ENCODE measurements at regions not wholly inside any gene's neighbourhood (a gene's known extent, or its start where the extent isn't known, plus 50 kb on each side); places are given as distances from the start of the nearest gene placed in this dataset.

GRCh38 chr18:56119681-56120080, 518.7 kb downstream of the TXNL1 start:
- Histone ChIP-seq H3K79me2 (ENCODE audit: insufficient read depth, low read length) (no peaks in the 10 kb centered on the region), H3K9ac (ENCODE audit: insufficient read depth, low read length, poor library complexity, severe bottlenecking) (no peak overlapping the region), H4K20me1 (ENCODE audit: insufficient read depth, low read length) (no peaks in the 10 kb centered on the region), H3K4me1 (ENCODE audit: control insufficient read depth in 1 of 2, insufficient read depth in 2 of 2, low read length in 2 of 2) (peaks cover 5 to 7% of the 10 kb centered on the region in 2 donors), H3K27me3 (ENCODE audit: control insufficient read depth in 2 of 2, insufficient read depth in 2 of 2, low read length in 2 of 2) (no peaks in the 10 kb centered on the region), H3K36me3 (replicated peaks in 1 of 2; ENCODE audit: control insufficient read depth in 1 of 2, insufficient read depth in 2 of 2, low read length in 2 of 2) (no peaks in the 10 kb centered on the region), H2AFZ (ENCODE audit: insufficient read depth, low read depth, low read length, poor library complexity, severe bottlenecking) (no peak overlapping the region), H3K9me3 (replicated peaks in 1 of 2; ENCODE audit: control insufficient read depth in 1 of 2, insufficient read depth in 1 of 2, low read length in 2 of 2) (no peaks in the 10 kb centered on the region), H3K4me3 (replicated peaks in 1 of 3; ENCODE audit: low read depth in 2 of 3, low read length in 3 of 3) (no peak overlapping the region), H3K4me2 (replicated peaks; ENCODE audit: extremely low read depth, low read length, poor library complexity, severe bottlenecking) (no peak overlapping the region), H3K27ac (ENCODE audit: low read depth in 1 of 2, low read length in 2 of 2) (no peak overlapping the region)
- TF ChIP-seq CTCF (IDR thresholded peaks at IDR 0.05): no peak
- no peaks in the 10 kb centered on the region for H3K36me3 Mint-ChIP-seq
- H3K4me3 Mint-ChIP-seq: no peak overlapping the region
- H3K27ac Mint-ChIP-seq: no peak overlapping the region
- intact Hi-C loops (cut with micrococcal nuclease): no loop called here
- H3K9me3 Mint-ChIP-seq: peaks cover 0 to 2% (median 0%) of the 10 kb centered on the region in 7 donors
- H3K4me1 Mint-ChIP-seq: peaks cover 8% of the 10 kb centered on the region
- H3K27me3 Mint-ChIP-seq (ENCODE audit: low read depth in 3 of 3): peaks cover 0 to 2% (median 1%) of the 10 kb centered on the region in 3 donors
- no CpG with 5 or more reads among the region's 4 CpGs for WGBS (ENCODE audit: insufficient coverage)
- no peak for DNase-seq

GRCh38 chr18:56118422-56118821, 520.0 kb downstream of the TXNL1 start:
- DNase-seq: no peak
- Mint-ChIP-seq H3K4me3 (no peak overlapping the region), H3K4me1 (peaks cover 8% of the 10 kb centered on the region), H3K9me3 (peaks cover 0 to 2% (median 0%) of the 10 kb centered on the region in 7 donors), H3K27ac (no peak overlapping the region), H3K36me3 (no peaks in the 10 kb centered on the region), H3K27me3 (ENCODE audit: low read depth in 3 of 3) (peaks cover 0 to 1% (median 1%) of the 10 kb centered on the region in 3 donors)
- no peak overlapping the region for H3K4me3 ChIP-seq (replicated peaks in 1 of 3; ENCODE audit: low read depth in 2 of 3, low read length in 3 of 3)
- no peak overlapping the region for H3K27ac ChIP-seq (ENCODE audit: low read depth in 1 of 2, low read length in 2 of 2)
- TF ChIP-seq CTCF (IDR thresholded peaks at IDR 0.05): no peak
- H2AFZ ChIP-seq (ENCODE audit: insufficient read depth, low read depth, low read length, poor library complexity, severe bottlenecking): no peak overlapping the region
- H3K4me1 ChIP-seq (ENCODE audit: control insufficient read depth in 1 of 2, insufficient read depth in 2 of 2, low read length in 2 of 2): peaks cover 5 to 7% of the 10 kb centered on the region in 2 donors
- no peaks in the 10 kb centered on the region for H3K27me3 ChIP-seq (ENCODE audit: control insufficient read depth in 2 of 2, insufficient read depth in 2 of 2, low read length in 2 of 2)
- H3K4me2 ChIP-seq (replicated peaks; ENCODE audit: extremely low read depth, low read length, poor library complexity, severe bottlenecking): no peak overlapping the region
- no CpG with 5 or more reads among the region's 2 CpGs for WGBS (ENCODE audit: insufficient coverage)
- intact Hi-C loops (cut with micrococcal nuclease): no loop called here
- H3K9ac ChIP-seq (ENCODE audit: insufficient read depth, low read length, poor library complexity, severe bottlenecking): no peak overlapping the region
- no peaks in the 10 kb centered on the region for H4K20me1 ChIP-seq (ENCODE audit: insufficient read depth, low read length)
- H3K9me3 ChIP-seq (replicated peaks in 1 of 2; ENCODE audit: control insufficient read depth in 1 of 2, insufficient read depth in 1 of 2, low read length in 2 of 2): no peaks in the 10 kb centered on the region
- no peaks in the 10 kb centered on the region for H3K79me2 ChIP-seq (ENCODE audit: insufficient read depth, low read length)
- no peaks in the 10 kb centered on the region for H3K36me3 ChIP-seq (replicated peaks in 1 of 2; ENCODE audit: control insufficient read depth in 1 of 2, insufficient read depth in 2 of 2, low read length in 2 of 2)
